NCI-H748 (cell line): ENCODE measurements at regions not wholly inside any gene's neighbourhood (a gene's known extent, or its start where the extent isn't known, plus 50 kb on each side); places are given as distances from the start of the nearest gene placed in this dataset.

Source experiments
- DNase-seq: peaks from one replicate; lab custom pipeline; 2025; ENCODE audit not compliant: unreplicated experiment; lab: John Stamatoyannopoulos, UW

GRCh38 chr10:78739444-78740053 is 329.2 kb upstream of the ZMIZ1 start:
- no peak for DNase-seq

DNA sequence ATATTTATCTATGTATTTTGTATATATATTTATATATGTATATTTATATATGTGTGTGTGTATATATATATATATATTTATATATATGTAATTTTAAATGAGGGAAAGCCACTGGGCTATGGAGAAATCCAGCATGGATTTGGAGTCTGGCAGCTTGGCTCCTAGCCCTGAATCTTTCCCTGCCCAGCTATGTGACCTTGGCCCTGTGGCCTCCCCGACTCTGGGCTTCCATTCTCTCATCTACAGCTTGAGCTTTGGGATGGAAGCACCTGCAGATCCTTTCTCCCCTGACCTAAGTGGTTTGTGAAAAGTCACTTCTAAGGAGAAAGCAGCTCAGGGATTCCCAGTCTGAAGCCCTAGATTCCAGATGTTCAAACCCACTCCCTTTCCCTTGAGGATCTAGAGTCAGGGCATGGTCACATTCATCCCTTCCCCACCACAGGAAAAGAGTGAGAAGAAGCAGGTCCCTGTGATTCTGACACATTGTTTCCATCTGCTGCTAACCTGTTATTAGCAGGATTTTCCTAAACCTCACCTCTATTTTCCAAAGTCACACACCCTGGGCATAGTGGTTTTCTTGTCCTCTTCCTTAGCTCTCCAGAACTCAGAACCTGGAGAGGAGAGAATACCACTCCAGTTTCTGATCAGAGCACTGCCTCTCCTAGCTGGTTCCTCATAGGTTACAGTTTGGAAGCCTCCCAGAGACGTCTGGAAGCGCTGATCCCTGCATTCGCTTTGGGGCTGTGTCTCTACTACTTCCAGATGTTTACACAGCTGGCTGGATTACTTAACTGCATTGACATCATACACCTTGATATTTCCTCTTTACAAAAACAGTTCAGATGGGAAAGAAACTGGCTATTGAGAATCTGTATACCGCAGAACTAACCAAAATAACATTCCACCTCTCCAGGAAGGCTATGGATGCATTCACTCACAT is 327.5 kb upstream of the ZMIZ1 start:
- DNase-seq, result no peak

DNA sequence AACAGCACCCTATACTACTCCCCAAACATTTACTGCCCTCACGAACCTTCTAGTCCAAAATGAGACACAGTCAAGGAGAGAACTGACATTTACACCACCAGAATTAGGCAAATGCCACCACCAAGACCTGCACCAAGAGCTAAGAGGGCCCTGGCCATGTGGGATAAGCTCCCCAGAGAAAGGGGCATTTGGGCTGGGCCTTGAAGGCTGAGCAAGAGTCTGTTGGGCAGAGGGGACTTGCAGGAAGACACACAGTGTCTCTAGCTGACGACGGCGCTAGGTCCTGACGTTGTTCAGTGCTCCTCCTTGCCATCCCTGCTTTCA is 326.4 kb upstream of the ZMIZ1 start:
- DNase-seq, result no peak

DNA sequence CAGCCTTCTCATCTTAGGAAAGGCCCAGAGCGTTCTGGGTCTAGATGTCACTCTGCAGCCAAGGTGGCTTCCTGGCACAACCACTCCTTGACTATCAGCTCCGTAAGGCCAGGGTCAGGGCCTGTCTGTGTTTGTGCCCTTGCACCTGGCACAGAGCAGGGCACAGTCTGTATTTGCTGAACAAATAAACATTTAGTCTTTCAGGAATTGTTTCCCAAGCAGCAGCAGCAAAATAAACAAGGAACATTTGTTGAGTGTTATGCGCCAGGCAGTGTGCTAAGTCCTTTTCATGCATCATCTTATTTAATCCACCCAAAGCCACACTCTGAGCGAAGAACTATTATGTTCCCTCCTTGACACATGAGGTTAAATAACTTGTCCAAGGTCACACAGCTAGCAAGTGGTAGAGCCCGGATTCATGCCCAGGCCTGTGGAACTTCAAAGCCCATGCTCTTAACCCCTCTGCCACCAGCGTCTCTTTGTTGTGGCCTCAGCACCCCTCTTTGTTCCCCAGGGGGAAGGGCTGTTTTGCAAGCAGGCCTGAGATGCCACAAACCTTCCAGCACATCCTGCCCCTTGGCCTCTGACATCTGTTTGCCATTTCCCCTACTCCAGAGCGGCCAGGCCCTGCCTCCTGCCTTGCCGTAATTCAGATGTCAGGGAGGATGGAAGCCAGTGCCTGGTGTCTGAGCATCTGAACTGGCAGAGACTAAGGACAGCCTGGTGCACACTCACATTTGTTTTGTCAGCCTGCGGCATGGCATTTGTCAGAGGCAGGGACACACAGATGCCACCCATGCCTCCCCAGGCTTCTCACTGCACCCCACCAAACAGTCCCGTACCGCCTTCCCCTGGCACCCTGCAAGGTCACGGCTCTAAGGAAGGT is 325.8 kb upstream of the ZMIZ1 start:
- peak; percentile 51 for DNase-seq

DNA sequence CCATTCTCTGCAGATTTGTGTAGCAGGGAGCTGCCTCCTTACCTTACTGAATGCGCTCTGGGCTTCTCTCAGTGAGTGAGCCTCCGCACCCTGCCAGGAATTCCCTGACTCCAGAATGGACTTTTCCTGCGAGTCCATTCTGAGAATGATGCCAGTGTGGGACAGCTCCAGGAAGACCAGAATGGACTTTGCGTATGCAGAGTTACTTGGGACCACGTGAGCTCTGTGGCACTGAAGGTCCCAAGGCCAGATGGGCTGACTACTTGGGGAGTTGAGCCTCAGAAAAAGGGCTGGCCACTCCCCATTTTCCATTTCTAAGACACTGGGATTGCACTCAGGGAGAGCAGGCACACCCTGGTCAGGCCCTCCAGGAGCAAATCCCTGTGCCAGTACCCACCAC is 324.7 kb upstream of the ZMIZ1 start:
- no peak for DNase-seq

GRCh38 chr10:78744491-78745090 is 324.2 kb upstream of the ZMIZ1 start:
- no peak for DNase-seq

DNA sequence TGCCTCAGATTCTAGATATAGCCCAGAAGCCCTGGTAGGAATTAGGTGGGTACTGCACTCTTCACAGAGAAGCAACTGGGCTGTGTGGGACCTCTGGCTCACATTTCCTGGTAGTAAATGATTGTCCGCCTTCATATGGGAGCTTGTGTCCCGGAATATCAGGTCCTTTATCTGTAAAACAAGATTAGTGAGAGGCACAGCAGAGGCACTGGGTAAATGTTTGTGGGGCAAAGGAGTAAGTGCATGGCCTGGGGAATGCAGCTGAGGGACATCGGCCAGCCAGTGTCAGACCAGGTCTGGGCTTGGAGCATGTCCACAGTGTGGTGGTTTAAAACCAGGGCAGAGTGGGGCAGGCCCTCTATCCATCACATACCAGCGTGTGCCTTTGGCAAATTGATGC is 323.3 kb upstream of the ZMIZ1 start:
- DNase-seq, result no peak

DNA sequence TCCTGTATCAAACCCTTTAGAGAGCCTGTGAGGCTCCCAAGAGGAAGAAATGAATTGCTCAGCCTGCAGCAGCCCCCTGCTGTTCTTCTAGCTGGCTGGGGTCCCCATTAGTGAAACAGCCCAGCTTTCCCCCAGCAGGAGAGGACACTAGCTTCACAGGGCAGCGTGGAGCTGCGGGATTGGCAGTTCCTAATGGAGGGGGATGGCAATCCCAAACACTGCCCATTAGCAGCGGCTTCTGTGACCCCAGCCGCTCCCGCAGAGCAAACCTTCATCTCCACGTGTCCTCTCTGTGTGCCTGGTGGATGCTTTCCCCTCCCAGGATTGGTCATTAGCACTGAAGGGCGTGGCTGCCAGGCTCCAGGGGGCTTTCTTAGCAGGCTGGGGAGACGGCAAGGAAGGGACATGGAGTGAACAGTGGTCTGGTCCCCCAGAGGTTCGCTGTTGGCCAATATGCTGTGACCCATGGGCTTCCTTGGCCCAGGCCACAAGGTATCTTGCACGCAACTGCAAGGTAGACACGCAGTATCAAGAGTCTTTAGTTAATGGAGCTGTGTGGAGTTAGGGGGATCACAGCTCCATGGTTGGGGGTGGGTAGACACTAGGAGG is 322.5 kb upstream of the ZMIZ1 start:
- DNase-seq, result no peak

DNA sequence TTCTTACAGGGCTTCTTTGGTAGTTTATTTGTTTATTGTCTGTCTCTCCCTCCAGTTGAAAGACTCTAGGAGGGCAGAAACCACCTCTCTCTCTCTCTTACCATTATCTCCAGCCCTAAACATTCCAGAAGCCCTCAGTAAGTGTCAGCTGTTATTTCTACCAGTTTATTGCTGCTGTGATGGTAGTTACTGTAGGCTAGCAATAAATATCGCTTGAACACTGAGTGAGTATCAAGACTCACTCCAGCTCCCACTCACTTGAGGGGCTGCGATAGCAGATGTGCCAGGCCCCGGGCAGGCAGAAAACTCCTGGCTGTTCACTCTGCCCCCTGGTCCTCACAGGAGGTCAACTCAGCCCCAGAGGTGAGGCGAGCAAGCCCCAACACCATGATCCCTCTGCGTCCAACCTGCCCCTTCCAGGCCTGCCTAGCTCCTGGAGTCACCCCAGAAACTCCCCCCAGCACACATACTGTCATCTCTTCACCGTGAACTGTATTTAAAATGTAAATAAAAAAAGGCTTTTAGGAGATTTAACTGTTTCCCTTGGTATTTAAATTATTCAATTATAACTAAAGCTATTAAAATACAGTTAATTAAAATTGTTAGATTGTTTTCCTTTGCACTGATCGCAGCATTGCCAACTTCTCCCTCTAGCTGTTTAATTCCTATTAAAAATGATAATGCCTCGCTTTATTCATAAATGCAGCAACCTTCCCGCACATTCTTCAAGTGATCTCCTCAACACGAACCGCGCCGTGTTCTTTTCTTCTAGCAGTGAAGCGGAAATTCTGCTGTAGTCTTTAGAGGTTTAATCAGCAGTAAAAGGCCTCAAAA is 321.1 kb upstream of the ZMIZ1 start:
- no peak for DNase-seq

- DNase-seq, result no peak
Measured at GRCh38 chr10:78748235-78748533, 320.6 kb upstream of the ZMIZ1 start.

DNA sequence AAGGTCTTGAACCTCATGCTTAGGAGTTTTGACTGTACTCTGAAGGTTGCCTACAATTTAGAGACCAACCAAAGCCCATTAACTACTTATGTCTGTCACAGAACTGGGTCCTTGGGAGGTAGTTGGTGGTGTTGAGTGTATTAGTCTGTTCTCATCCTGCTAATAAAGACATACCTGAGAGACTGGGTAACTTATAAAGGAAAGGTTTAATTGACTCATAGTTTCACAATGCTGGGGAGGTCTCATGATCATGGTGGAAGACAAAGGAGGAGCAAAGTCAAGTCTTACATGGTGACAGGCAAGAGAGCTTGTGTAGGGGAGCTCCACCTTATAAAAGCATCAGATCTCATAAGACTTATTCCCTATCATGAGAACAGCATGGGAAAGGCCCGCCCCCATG is 319.6 kb upstream of the ZMIZ1 start:
- no peak for DNase-seq

DNA sequence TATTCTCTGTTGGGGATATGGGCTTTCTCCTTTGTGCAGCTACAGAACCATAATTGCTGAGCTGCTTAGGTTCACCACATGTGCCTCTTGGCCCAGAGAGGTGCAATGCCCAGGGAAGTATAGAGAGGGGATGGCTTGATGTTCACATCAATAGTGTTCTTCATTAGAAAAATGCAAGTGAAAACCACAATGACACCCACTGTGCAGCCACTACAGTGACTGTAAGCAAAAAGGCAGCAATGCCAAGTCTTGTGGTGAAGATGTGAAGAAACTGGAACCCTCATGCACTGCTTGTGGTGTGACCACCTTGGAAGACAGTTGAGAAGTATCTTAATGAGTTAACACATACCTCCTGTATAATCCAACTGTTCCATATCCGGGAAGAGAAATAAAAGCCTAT is 318.9 kb upstream of the ZMIZ1 start:
- no peak for DNase-seq

DNA sequence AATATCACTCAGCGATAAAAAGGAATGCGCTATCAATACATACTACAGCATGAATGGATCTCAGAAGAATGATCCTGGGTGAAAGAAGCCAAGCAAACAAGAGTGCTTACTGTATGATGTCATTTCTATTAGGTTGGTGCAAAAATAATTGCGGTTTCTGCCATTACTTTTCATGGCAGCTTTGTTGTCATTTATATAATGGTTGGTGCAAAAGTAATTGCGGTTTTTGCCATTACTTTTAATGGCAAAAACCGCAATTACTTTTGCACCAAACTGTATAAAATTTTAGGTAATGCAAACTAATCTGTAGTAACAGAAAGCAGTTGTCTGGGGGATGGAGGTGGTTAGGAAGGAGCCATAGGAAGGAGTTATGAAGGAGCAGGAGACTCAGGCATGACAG is 318.3 kb upstream of the ZMIZ1 start:
- no peak for DNase-seq

DNA sequence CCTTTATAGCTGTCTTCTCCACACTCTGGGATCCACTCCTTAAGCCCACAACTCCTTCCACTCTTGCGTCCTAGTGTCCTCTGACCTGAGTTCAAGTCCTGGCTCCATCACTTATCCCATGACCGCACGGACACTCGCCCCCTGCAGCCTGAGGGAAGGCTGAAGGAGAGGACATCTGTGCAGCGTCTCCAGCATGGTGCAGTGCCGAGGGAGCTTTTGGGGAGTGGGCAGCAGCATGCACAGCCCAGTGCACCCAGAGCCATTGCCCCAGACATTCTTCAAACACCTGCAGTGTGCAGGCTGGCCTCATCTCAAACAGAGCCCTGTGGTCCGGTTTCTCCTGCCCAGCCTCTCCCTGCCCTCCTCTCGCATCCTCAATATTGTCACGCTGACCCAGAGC is 317.1 kb upstream of the ZMIZ1 start:
- DNase-seq, result no peak

DNA sequence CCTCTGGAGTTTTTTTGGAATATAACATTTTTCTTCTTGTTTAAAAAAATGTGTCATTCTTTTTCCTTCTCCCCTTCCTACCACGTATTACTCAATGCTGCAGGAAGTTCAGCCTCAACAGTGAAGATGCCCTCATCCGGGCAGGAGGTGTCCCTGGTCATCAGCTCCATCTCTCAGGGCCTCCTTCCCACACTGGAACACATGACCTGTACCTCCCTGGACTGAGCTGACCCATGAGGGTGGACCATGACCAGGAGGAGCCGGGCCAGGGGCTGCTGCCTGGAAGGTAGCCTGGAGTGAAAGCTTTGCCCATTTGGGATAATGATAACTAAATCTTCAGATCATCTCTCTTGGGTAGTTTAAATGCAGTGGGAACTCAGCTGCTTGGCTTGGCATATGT is 316.5 kb upstream of the ZMIZ1 start:
- DNase-seq, result no peak

- no peak for DNase-seq
Measured at GRCh38 chr10:78752708-78753107, 316.1 kb upstream of the ZMIZ1 start.

- peak; percentile 16 for DNase-seq
Measured at GRCh38 chr10:78754269-78755062, 314.3 kb upstream of the ZMIZ1 start.

DNA sequence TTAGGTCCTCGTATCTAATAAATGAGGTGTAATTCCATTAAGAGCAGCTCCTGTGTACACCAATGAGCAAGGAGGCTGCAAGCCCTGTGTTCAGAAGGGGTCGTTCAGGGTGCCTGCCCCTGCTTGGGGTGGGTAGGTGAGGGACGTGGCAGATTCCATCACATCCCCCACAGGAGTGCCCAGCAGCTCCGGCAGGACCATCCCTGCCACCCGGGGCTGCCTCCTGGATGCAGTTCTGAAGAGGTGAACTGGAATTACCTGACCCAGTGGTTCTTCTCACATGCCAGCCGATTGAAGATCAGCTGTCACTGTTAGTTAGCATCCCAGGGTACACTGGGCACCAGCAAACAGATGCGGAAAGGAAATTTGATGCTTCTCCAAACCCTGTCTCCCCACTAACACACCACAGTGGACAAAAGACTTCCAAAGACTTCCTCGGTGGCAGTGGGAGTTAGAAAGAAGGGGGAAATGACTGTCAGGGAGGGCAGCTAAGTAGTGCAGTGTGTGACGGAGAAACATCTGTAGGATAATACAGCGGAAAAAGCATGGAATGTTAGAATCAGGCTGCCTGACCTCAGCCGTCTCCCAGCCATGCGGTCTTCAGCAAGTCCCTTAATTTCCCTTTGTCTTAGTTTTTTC is 313.6 kb upstream of the ZMIZ1 start:
- DNase-seq, result no peak

- DNase-seq, result no peak
Measured at GRCh38 chr10:78755877-78756455, 312.8 kb upstream of the ZMIZ1 start.
